ENCODE measurements at regions not wholly inside any gene's neighbourhood (a gene's known extent, or its start where the extent isn't known, plus 50 kb on each side); places are given as distances from the start of the nearest gene placed in this dataset.

- Histone ChIP-seq H3K9me3 (ENCODE audit: control insufficient read depth, insufficient read depth, low read length) (no peaks in the 10 kb centered on the region), H3K27ac (ENCODE audit: insufficient read depth, low read length) (no peak overlapping the region), H2BK120ac (ENCODE audit: low read depth, low read length) (no peak overlapping the region), H4K5ac (ENCODE audit: low read depth, low read length) (no peak overlapping the region), H3K4me2 (ENCODE audit: low read depth, low read length) (no peak overlapping the region), H2BK20ac (ENCODE audit: low read depth, low read length) (no peak overlapping the region), H3K36me3 (ENCODE audit: control insufficient read depth, insufficient read depth, low read length) (no peaks in the 10 kb centered on the region), H3K9me1 (ENCODE audit: insufficient read depth, low read length) (peaks cover 2% of the 10 kb centered on the region; the same call in 1 of the 2 replicates), H3K56ac (ENCODE audit: extremely low read depth, insufficient read depth, low read length) (no peak overlapping the region), H2AFZ (replicated peaks; ENCODE audit: low read length, poor library complexity) (peak overlapping the region; percentile 45), H3K4me1 (ENCODE audit: control insufficient read depth, insufficient read depth, low read length) (no peaks in the 10 kb centered on the region), H2AK9ac (replicated peaks; ENCODE audit: low read depth, low read length, poor library complexity) (no peak overlapping the region), H3K9ac (ENCODE audit: low read depth, low read length) (no peak overlapping the region), H2BK5ac (ENCODE audit: low read depth, low read length, poor library complexity, severe bottlenecking) (no peak overlapping the region), H3K4me3 (ENCODE audit: insufficient read depth, low read depth, low read length) (no peak overlapping the region), H3K4ac (ENCODE audit: low read depth, low read length) (no peak overlapping the region), H3K18ac (ENCODE audit: low read depth, low read length) (no peak overlapping the region), H3K14ac (replicated peaks; ENCODE audit: low read depth, low read length) (no peak overlapping the region), H3K23ac (ENCODE audit: low read depth, low read length) (no peak overlapping the region), H4K20me1 (ENCODE audit: insufficient read depth, low read length) (no peaks in the 10 kb centered on the region), H2AK5ac (ENCODE audit: low read depth, low read length) (no peak overlapping the region), H3K27me3 (ENCODE audit: control insufficient read depth, insufficient read depth, low read length) (no peaks in the 10 kb centered on the region), H4K8ac (ENCODE audit: low read depth in 2 of 2, low read length in 2 of 2) (no peak overlapping the region), H2BK15ac (ENCODE audit: low read depth, low read length) (no peak overlapping the region), H4K91ac (ENCODE audit: insufficient read depth, low read depth, low read length) (no peak overlapping the region), H3K79me1 (ENCODE audit: low read depth in 1 of 2, low read length in 2 of 2) (no peaks in the 10 kb centered on the region)
- intact Hi-C loops (cut with micrococcal nuclease): loop anchor here (1.0 to 10.0 kb wide), 7 partner anchors 110 to 1224 kb away; no protein-coding TSS in a partner anchor
- ChIA-PET CTCF (interaction anchor here (0.7 to 1.1 kb wide), 10 partner anchors 9 to 1112 kb away, joined by 3 to 9 read pairs (median 3); partner anchors contain the start of gene NRIP1), POLR2A (ENCODE audit: unreplicated experiment) (no interaction called here)
- 9% methylated on average over 4 of the region's 8 CpGs; no CpG with 5 or more reads in 1 of the 2 experiments for WGBS, 2 experiments (ENCODE audit: extremely low coverage in 2 of 2, insufficient read length in 1 of 2)
- in situ Hi-C loops (cut with MboI; ENCODE audit: low sequenced_read_pairs): loop anchor here (5.0 to 25.0 kb wide), 2 partner anchors 621 to 1091 kb away; no protein-coding TSS in a partner anchor
- dilution Hi-C loops (cut with HindIII; ENCODE audit: low sequenced_read_pairs, unreplicated experiment): no loop called here
- peak; percentile 94 for TF ChIP-seq SMC3 (IDR thresholded peaks at IDR 0.05; ENCODE audit: low read depth, low read length)
- no peak for TF ChIP-seq USF2 (IDR thresholded peaks at IDR 0.05; ENCODE audit: low read depth, low read length)
- peak; percentile 96 for TF ChIP-seq RAD21 (IDR thresholded peaks at IDR 0.05; ENCODE audit: low read length)
- TF ChIP-seq CTCF (conservative IDR thresholded peaks at IDR 0.05; ENCODE audit: low read depth, low read length): peak; percentile 91
- peak; percentile 100 for ATAC-seq (ENCODE audit: low read depth)
- DNase-seq: peak; percentile 82
- BruUV-seq (replicated peaks): no TSS peak
Observed at GRCh38 chr21:15483138-15483780, 246.5 kb upstream of the USP25 start.

All from IMR-90 (cell line).